ENCODE measurements at regions not wholly inside any gene's neighbourhood (a gene's known extent, or its start where the extent isn't known, plus 50 kb on each side); places are given as distances from the start of the nearest gene placed in this dataset.

GRCh38 chr11:123284454-123284853 lies 89.4 kb upstream of the CLMP start:
- peaks cover 27% of the 10 kb centered on the region for H3K27me3 ChIP-seq (ENCODE audit: insufficient read depth, low read length)
- no peaks in the 10 kb centered on the region for H3K36me3 Mint-ChIP-seq (ENCODE audit: low read depth, unreplicated experiment)
- no peaks in the 10 kb centered on the region for H3K36me3 ChIP-seq (ENCODE audit: insufficient read depth, low read length)
- H3K27me3 Mint-ChIP-seq (ENCODE audit: low read depth, unreplicated experiment), result peaks cover 30% of the 10 kb centered on the region
- no peaks in the 10 kb centered on the region for H3K79me2 ChIP-seq (ENCODE audit: insufficient read depth, low read length)
- no peak overlapping the region for H3K4me2 ChIP-seq (ENCODE audit: low read length)
- H3K27ac Mint-ChIP-seq (ENCODE audit: unreplicated experiment), result no peak overlapping the region
- no peak overlapping the region for H3K4me3 ChIP-seq (ENCODE audit: insufficient read depth, low read depth, low read length)
- no peak overlapping the region for H2AFZ ChIP-seq (ENCODE audit: low read depth, low read length)
- DNase-seq (ENCODE audit: low read depth) (no peak), FAIRE-seq (no peak)
- H3K4me1 ChIP-seq (ENCODE audit: insufficient read depth, low read length), result no peaks in the 10 kb centered on the region
- no peak overlapping the region for H3K4me3 Mint-ChIP-seq (ENCODE audit: unreplicated experiment)
- H3K4me1 Mint-ChIP-seq (ENCODE audit: low read depth, unreplicated experiment), result no peaks in the 10 kb centered on the region
- peaks cover 5% of the 10 kb centered on the region for H3K9me3 Mint-ChIP-seq (ENCODE audit: unreplicated experiment)
- H3K27ac ChIP-seq (ENCODE audit: low read depth, low read length), result no peak overlapping the region
- H3K9ac ChIP-seq (ENCODE audit: low read length), result no peak overlapping the region
- no peak for TF ChIP-seq CTCF (IDR thresholded peaks at IDR 0.05; ENCODE audit: insufficient read depth, low read depth, low read length)
- TF ChIP-seq EZH2 (IDR thresholded peaks at IDR 0.05; ENCODE audit: insufficient read depth, low read length), result no peak
- H4K20me1 ChIP-seq (ENCODE audit: insufficient read depth, low read length), result no peaks in the 10 kb centered on the region
- no peaks in the 10 kb centered on the region for H3K9me3 ChIP-seq (ENCODE audit: insufficient read depth, low read depth, low read length)

GRCh38 chr11:123282597-123282996 lies 87.5 kb upstream of the CLMP start:
- Mint-ChIP-seq H3K27me3 (ENCODE audit: low read depth, unreplicated experiment) (peaks cover 34% of the 10 kb centered on the region), H3K9me3 (ENCODE audit: unreplicated experiment) (peaks cover 8% of the 10 kb centered on the region), H3K36me3 (ENCODE audit: low read depth, unreplicated experiment) (no peaks in the 10 kb centered on the region), H3K27ac (ENCODE audit: unreplicated experiment) (no peak overlapping the region), H3K4me3 (ENCODE audit: unreplicated experiment) (no peak overlapping the region), H3K4me1 (ENCODE audit: low read depth, unreplicated experiment) (no peaks in the 10 kb centered on the region)
- Histone ChIP-seq H3K79me2 (ENCODE audit: insufficient read depth, low read length) (no peaks in the 10 kb centered on the region), H3K4me2 (ENCODE audit: low read length) (no peak overlapping the region), H3K4me3 (ENCODE audit: insufficient read depth, low read depth, low read length) (no peak overlapping the region), H3K4me1 (ENCODE audit: insufficient read depth, low read length) (no peaks in the 10 kb centered on the region), H3K9ac (ENCODE audit: low read length) (no peak overlapping the region), H3K9me3 (ENCODE audit: insufficient read depth, low read depth, low read length) (no peaks in the 10 kb centered on the region), H3K36me3 (ENCODE audit: insufficient read depth, low read length) (no peaks in the 10 kb centered on the region), H3K27ac (ENCODE audit: low read depth, low read length) (no peak overlapping the region), H3K27me3 (ENCODE audit: insufficient read depth, low read length) (peaks cover 26% of the 10 kb centered on the region), H2AFZ (ENCODE audit: low read depth, low read length) (no peak overlapping the region), H4K20me1 (ENCODE audit: insufficient read depth, low read length) (no peaks in the 10 kb centered on the region)
- no peak for TF ChIP-seq CTCF (IDR thresholded peaks at IDR 0.05; ENCODE audit: insufficient read depth, low read depth, low read length)
- no peak for TF ChIP-seq EZH2 (IDR thresholded peaks at IDR 0.05; ENCODE audit: insufficient read depth, low read length)
- no peak for DNase-seq (ENCODE audit: low read depth)
- no peak for FAIRE-seq

GRCh38 chr11:123273616-123274015 lies 78.6 kb upstream of the CLMP start:
- peaks cover 4% of the 10 kb centered on the region for H3K27me3 ChIP-seq (ENCODE audit: insufficient read depth, low read length)
- H3K4me3 ChIP-seq (ENCODE audit: insufficient read depth, low read depth, low read length), result no peak overlapping the region
- Mint-ChIP-seq H3K4me3 (ENCODE audit: unreplicated experiment) (no peak overlapping the region), H3K36me3 (ENCODE audit: low read depth, unreplicated experiment) (no peaks in the 10 kb centered on the region), H3K4me1 (ENCODE audit: low read depth, unreplicated experiment) (peaks cover 2% of the 10 kb centered on the region), H3K27me3 (ENCODE audit: low read depth, unreplicated experiment) (peaks cover 5% of the 10 kb centered on the region), H3K27ac (ENCODE audit: unreplicated experiment) (no peak overlapping the region), H3K9me3 (ENCODE audit: unreplicated experiment) (peaks cover 3% of the 10 kb centered on the region)
- no peak overlapping the region for H3K4me2 ChIP-seq (ENCODE audit: low read length)
- H3K36me3 ChIP-seq (ENCODE audit: insufficient read depth, low read length), result no peaks in the 10 kb centered on the region
- no peak overlapping the region for H3K9ac ChIP-seq (ENCODE audit: low read length)
- no peaks in the 10 kb centered on the region for H4K20me1 ChIP-seq (ENCODE audit: insufficient read depth, low read length)
- H3K9me3 ChIP-seq (ENCODE audit: insufficient read depth, low read depth, low read length), result no peaks in the 10 kb centered on the region
- H3K27ac ChIP-seq (ENCODE audit: low read depth, low read length), result no peak overlapping the region
- no peaks in the 10 kb centered on the region for H3K4me1 ChIP-seq (ENCODE audit: insufficient read depth, low read length)
- no peak for FAIRE-seq
- H3K79me2 ChIP-seq (ENCODE audit: insufficient read depth, low read length), result no peaks in the 10 kb centered on the region
- no peak for TF ChIP-seq EZH2 (IDR thresholded peaks at IDR 0.05; ENCODE audit: insufficient read depth, low read length)
- no peak for TF ChIP-seq CTCF (IDR thresholded peaks at IDR 0.05; ENCODE audit: insufficient read depth, low read depth, low read length)
- H2AFZ ChIP-seq (ENCODE audit: low read depth, low read length), result no peak overlapping the region
- DNase-seq (ENCODE audit: low read depth), result no peak

All from astrocyte (in vitro differentiated cells and primary cell).